K562 (cell line): ENCODE measurements at regions not wholly inside any gene's neighbourhood (a gene's known extent, or its start where the extent isn't known, plus 50 kb on each side); places are given as distances from the start of the nearest gene placed in this dataset.

ENCODE experiments used
- HDAC6 ChIP-seq: IDR thresholded peaks from 2 replicates; pipeline ENCODE4 v1.6.1; 2012; ENCODE audit warnings: low read depth, mild to moderate bottlenecking, control low read depth, inconsistent platforms, low read length, moderate library complexity
- PHB2 ChIP-seq: fragments of 450-650 bp; IDR thresholded peaks from 2 replicates; pipeline ENCODE4 v1.6.1; 2017; ENCODE audit warnings: low read depth
- TF ChIP-seq, protein P1 (sequence below), 3 experiments: IDR thresholded peaks in 2 of 3; conservative IDR thresholded peaks in 1 of 3; 2 replicates each; pipeline ENCODE4 v1.5.1; 2011 to 2012; ENCODE audit warnings: low read length in 3 of 3, mild to moderate bottlenecking in 3 of 3, control low read depth in 2 of 3, improper control_type of control experiment in 1 of 3, inconsistent platforms in 1 of 3, low read depth in 1 of 3, mixed read lengths in 1 of 3, moderate library complexity in 1 of 3; ENCODE audit not compliant: insufficient read depth in 2 of 3
- TF ChIP-seq, protein P2 (sequence below): fragments of 450-650 bp; IDR thresholded peaks from 2 replicates; pipeline ENCODE4 v1.7.1; 2018; ENCODE audit warnings: mild to moderate bottlenecking, low read depth; ENCODE audit not compliant: partially characterized antibody

DNA sequence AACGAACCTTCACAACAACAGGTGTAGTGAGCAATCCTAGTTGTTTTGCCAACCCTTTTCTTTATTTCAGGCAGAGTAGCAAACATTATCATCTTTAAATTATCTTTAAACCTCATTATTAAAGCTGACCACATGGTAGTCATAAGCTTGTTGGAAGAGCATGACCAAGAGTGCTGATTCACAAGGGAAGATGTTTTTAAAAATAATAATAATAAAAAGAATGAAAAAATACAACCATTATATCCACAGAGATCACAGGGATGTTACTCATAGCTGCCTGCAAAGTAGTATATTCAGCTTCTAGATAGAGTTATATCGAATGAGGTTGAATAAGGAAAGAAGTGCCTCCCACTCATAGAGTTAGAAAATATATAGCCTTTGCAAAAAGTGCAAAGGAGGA lies 101.0 kb upstream of the FLRT2 start:
- TF ChIP-seq HDAC6 (no peak), PHB2 (no peak)
- TF ChIP-seq, protein P1, sequence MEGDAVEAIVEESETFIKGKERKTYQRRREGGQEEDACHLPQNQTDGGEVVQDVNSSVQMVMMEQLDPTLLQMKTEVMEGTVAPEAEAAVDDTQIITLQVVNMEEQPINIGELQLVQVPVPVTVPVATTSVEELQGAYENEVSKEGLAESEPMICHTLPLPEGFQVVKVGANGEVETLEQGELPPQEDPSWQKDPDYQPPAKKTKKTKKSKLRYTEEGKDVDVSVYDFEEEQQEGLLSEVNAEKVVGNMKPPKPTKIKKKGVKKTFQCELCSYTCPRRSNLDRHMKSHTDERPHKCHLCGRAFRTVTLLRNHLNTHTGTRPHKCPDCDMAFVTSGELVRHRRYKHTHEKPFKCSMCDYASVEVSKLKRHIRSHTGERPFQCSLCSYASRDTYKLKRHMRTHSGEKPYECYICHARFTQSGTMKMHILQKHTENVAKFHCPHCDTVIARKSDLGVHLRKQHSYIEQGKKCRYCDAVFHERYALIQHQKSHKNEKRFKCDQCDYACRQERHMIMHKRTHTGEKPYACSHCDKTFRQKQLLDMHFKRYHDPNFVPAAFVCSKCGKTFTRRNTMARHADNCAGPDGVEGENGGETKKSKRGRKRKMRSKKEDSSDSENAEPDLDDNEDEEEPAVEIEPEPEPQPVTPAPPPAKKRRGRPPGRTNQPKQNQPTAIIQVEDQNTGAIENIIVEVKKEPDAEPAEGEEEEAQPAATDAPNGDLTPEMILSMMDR (IDR thresholded peaks at IDR 0.05 in 2 of 3, conservative IDR thresholded peaks at IDR 0.05 in 1 of 3; ENCODE audit: insufficient read depth in 2 of 3, low read depth in 1 of 3, low read length in 3 of 3): no peak
- TF ChIP-seq, protein P2, sequence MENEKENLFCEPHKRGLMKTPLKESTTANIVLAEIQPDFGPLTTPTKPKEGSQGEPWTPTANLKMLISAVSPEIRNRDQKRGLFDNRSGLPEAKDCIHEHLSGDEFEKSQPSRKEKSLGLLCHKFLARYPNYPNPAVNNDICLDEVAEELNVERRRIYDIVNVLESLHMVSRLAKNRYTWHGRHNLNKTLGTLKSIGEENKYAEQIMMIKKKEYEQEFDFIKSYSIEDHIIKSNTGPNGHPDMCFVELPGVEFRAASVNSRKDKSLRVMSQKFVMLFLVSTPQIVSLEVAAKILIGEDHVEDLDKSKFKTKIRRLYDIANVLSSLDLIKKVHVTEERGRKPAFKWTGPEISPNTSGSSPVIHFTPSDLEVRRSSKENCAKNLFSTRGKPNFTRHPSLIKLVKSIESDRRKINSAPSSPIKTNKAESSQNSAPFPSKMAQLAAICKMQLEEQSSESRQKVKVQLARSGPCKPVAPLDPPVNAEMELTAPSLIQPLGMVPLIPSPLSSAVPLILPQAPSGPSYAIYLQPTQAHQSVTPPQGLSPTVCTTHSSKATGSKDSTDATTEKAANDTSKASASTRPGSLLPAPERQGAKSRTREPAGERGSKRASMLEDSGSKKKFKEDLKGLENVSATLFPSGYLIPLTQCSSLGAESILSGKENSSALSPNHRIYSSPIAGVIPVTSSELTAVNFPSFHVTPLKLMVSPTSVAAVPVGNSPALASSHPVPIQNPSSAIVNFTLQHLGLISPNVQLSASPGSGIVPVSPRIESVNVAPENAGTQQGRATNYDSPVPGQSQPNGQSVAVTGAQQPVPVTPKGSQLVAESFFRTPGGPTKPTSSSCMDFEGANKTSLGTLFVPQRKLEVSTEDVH: no peak
